ENCODE measurements at regions not wholly inside any gene's neighbourhood (a gene's known extent, or its start where the extent isn't known, plus 50 kb on each side); places are given as distances from the start of the nearest gene placed in this dataset.

DNA sequence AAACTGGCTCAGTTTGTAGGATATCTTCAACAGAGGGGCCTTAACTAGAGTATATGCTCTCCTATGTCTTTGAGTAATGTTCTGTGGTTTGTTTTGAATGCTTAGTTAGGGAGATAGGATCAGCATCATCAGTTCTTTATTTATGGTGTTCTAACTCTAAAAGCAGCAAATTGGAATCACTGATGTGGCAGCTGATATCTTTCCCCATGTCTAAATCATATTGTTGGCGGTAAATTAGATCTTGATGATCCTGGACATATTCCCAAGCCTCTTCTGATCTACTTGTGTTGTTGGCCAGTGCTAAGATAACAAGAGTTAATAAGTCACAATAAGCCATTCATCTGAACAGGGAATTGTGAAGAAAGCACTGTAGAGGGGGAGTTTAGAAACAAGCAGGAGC lies 332.4 kb upstream of the DAB2 start:
- H3K27me3 ChIP-seq (ENCODE audit: insufficient read depth, low read length) = no peaks in the 10 kb centered on the region
- H2AK5ac ChIP-seq (ENCODE audit: insufficient read length, low read length) = no peak overlapping the region
- no peaks in the 10 kb centered on the region for H3K23me2 ChIP-seq (ENCODE audit: insufficient read length, low read depth, low read length, poor library complexity, severe bottlenecking)
- no peaks in the 10 kb centered on the region for H3K79me2 ChIP-seq (ENCODE audit: insufficient read depth, low read length)
- H3K79me1 ChIP-seq (ENCODE audit: insufficient read depth, low read depth, low read length, poor library complexity, severe bottlenecking) = no peaks in the 10 kb centered on the region
- no peak overlapping the region for H2BK12ac ChIP-seq (ENCODE audit: insufficient read length, low read depth, low read length)
- no peak overlapping the region for H4K5ac ChIP-seq (ENCODE audit: insufficient read length, low read depth, low read length)
- no peak overlapping the region for H2BK15ac ChIP-seq (ENCODE audit: low read depth, low read length)
- H3K27me3 Mint-ChIP-seq (ENCODE audit: low read depth) = no peaks in the 10 kb centered on the region
- H3K9me3 Mint-ChIP-seq = peaks cover 0 to 5% of the 10 kb centered on the region in 2 experiments; a peak in 2 of 5 replicates
- no peak overlapping the region for H3K18ac ChIP-seq (ENCODE audit: insufficient read length, low read depth, low read length)
- no peak overlapping the region for H3K27ac Mint-ChIP-seq
- H4K91ac ChIP-seq (ENCODE audit: insufficient read length, low read depth, low read length) = no peak overlapping the region
- no peak overlapping the region for H4K8ac ChIP-seq (replicated peaks; ENCODE audit: insufficient read length, low read depth, low read length)
- H2AFZ ChIP-seq (ENCODE audit: low read length) = no peak overlapping the region
- H2BK120ac ChIP-seq (ENCODE audit: low read depth, low read length, poor library complexity, severe bottlenecking) = no peak overlapping the region
- no peak overlapping the region for H3K23ac ChIP-seq (ENCODE audit: insufficient read length, low read depth, low read length)
- H3K9me3 ChIP-seq (ENCODE audit: control insufficient read depth, low read depth, low read length) = no peaks in the 10 kb centered on the region
- no peak overlapping the region for H3K56ac ChIP-seq (ENCODE audit: insufficient read length, low read depth, low read length)
- H4K20me1 ChIP-seq (ENCODE audit: control insufficient read depth, insufficient read depth, insufficient read length) = no peaks in the 10 kb centered on the region
- H3K4me1 Mint-ChIP-seq = no peaks in the 10 kb centered on the region
- H3K4me1 ChIP-seq (ENCODE audit: insufficient read depth, low read length) = no peaks in the 10 kb centered on the region
- no peak overlapping the region for H2BK5ac ChIP-seq (ENCODE audit: insufficient read length, low read length)
- no peak overlapping the region for H2BK20ac ChIP-seq (ENCODE audit: low read depth, low read length, poor library complexity, severe bottlenecking)
- no peaks in the 10 kb centered on the region; a peak in 1 of 7 replicates for H3K36me3 Mint-ChIP-seq (ENCODE audit: insufficient read depth in 1 of 3, low read depth in 3 of 3)
- H3K4me2 ChIP-seq (ENCODE audit: insufficient read depth, insufficient read length, low read length) = no peak overlapping the region
- no CpG with 5 or more reads among the region's 1 CpG for WGBS (ENCODE audit: extremely low coverage, insufficient read length, low lambda C conversion rate)
- no peak for DNase-seq
- no peak overlapping the region for H3K27ac ChIP-seq (ENCODE audit: insufficient read length, low read depth, low read length)
- no peak overlapping the region for H3K4ac ChIP-seq (ENCODE audit: low read depth, low read length)
- H3K14ac ChIP-seq (ENCODE audit: insufficient read depth, low read length) = no peak overlapping the region
- H3K9ac ChIP-seq (ENCODE audit: extremely low read depth, insufficient read length, low read length) = no peak overlapping the region
- H3T11ph ChIP-seq (ENCODE audit: low read length) = no peak overlapping the region
- H3K4me3 Mint-ChIP-seq = no peak overlapping the region
- TF ChIP-seq, protein P1, sequence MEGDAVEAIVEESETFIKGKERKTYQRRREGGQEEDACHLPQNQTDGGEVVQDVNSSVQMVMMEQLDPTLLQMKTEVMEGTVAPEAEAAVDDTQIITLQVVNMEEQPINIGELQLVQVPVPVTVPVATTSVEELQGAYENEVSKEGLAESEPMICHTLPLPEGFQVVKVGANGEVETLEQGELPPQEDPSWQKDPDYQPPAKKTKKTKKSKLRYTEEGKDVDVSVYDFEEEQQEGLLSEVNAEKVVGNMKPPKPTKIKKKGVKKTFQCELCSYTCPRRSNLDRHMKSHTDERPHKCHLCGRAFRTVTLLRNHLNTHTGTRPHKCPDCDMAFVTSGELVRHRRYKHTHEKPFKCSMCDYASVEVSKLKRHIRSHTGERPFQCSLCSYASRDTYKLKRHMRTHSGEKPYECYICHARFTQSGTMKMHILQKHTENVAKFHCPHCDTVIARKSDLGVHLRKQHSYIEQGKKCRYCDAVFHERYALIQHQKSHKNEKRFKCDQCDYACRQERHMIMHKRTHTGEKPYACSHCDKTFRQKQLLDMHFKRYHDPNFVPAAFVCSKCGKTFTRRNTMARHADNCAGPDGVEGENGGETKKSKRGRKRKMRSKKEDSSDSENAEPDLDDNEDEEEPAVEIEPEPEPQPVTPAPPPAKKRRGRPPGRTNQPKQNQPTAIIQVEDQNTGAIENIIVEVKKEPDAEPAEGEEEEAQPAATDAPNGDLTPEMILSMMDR (conservative IDR thresholded peaks at IDR 0.05) = no peak

All from H9 (cell line).